RWPE1 (cell line): ENCODE measurements at regions not wholly inside any gene's neighbourhood (a gene's known extent, or its start where the extent isn't known, plus 50 kb on each side); places are given as distances from the start of the nearest gene placed in this dataset.

Experiments
- CTCF ChIA-PET: fragments of 350-600 bp; sonication (Branson Sonifier 250); formaldehyde crosslinking; extraction: SDS; loops from one replicate; lab custom pipeline; 2021; lab: Yijun Ruan, JAX
- POLR2A ChIA-PET: fragments of 400-600 bp; formaldehyde crosslinking; extraction: SDS; loops from one replicate; lab custom pipeline; 2020; ENCODE audit warnings: antibody characterized with exemption; ENCODE audit not compliant: low non-redundant PET; lab: Yijun Ruan, JAX
- DNase-seq: peaks from one replicate; pipeline ENCODE4 v3.0.0; 2012; ENCODE audit warnings: low spot score
- H3K27ac ChIP-seq: fragments of 450-650 bp; 2 replicates; pipeline ENCODE4 v1.5.1; 2017
- CTCF ChIP-seq: fragments of 450-650 bp; conservative IDR thresholded peaks from 2 replicates; pipeline ENCODE4 v1.5.1; 2017; ENCODE audit warnings: low read depth, mild to moderate bottlenecking

GRCh38 chr10:90464329-90464728 lies 393.5 kb downstream of the HTR7 start:
- ChIA-PET POLR2A (no interaction called here), CTCF (no interaction called here)
- DNase-seq: no peak
- no peak overlapping the region for H3K27ac ChIP-seq
- TF ChIP-seq CTCF: no peak

- TF ChIP-seq CTCF: no peak
- no peak overlapping the region for H3K27ac ChIP-seq
- ChIA-PET CTCF (interaction anchor here (0.5 kb wide), 1 partner anchor 554 kb away, joined by 3 read pairs; no protein-coding TSS in a partner anchor), POLR2A (no interaction called here)
- no peak for DNase-seq
Measured at GRCh38 chr10:90470966-90471365, 386.9 kb downstream of the HTR7 start.

- POLR2A ChIA-PET: no interaction called here
- DNase-seq: no peak
- TF ChIP-seq CTCF: no peak
- H3K27ac ChIP-seq: no peak overlapping the region
- CTCF ChIA-PET: no interaction called here
Measured at GRCh38 chr10:90480466-90480865, 377.4 kb downstream of the HTR7 start.

GRCh38 chr10:90481326-90481923 lies 376.4 kb downstream of the HTR7 start:
- no peak overlapping the region for H3K27ac ChIP-seq
- ChIA-PET CTCF (interaction anchor here (0.6 to 0.8 kb wide), 4 partner anchors 17 to 651 kb away, joined by 3 to 4 read pairs (median 3); no protein-coding TSS in a partner anchor), POLR2A (no interaction called here)
- DNase-seq: no peak
- TF ChIP-seq CTCF: no peak

- H3K27ac ChIP-seq: peak overlapping the region; percentile 80
- peak; percentile 84 for DNase-seq
- no peak for TF ChIP-seq CTCF
- CTCF ChIA-PET: no interaction called here
- POLR2A ChIA-PET: no interaction called here
Measured at GRCh38 chr10:90484518-90484917, 373.3 kb downstream of the HTR7 start.

- CTCF ChIA-PET: interaction anchor here (0.6 to 0.7 kb wide), 2 partner anchors 270 to 1422 kb away, joined by 3 to 5 read pairs; no protein-coding TSS in a partner anchor
- POLR2A ChIA-PET: no interaction called here
- TF ChIP-seq CTCF: no peak
Measured at GRCh38 chr10:90494183-90494582, 363.7 kb downstream of the HTR7 start.

More at GRCh38 chr10:90494183-90494582, 363.7 kb downstream of the HTR7 start:
- H3K27ac ChIP-seq: no peak overlapping the region
- no peak for DNase-seq
